ENCODE measurements at regions not wholly inside any gene's neighbourhood (a gene's known extent, or its start where the extent isn't known, plus 50 kb on each side); places are given as distances from the start of the nearest gene placed in this dataset.
"Not testable (repeated sequence)": the region's sequence is repeated elsewhere in the genome, so short reads cannot be mapped to it uniquely, and the experiment has no call there.

DNA sequence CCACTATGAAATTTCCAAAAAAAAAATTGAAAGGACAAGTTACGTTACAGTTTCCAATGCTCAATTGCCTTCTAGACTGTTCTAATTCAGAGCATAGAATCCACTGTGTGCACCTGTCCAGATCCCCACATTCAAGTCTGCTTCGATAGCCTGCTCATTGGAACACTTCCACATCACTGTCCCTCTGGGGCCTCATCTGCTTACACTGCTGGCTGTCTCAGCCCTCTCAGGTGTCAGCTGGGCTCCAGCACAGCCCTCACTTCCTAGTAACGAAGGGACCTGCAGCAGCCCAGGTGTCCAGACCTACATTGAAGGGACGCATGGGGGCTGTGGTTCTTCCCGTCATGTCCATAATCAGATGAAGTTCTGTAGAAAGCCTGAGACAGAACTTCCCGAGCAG, 94.3 kb upstream of the EMB start:
- Histone ChIP-seq H3K27me3 (ENCODE audit: insufficient read depth, low read length) (no peaks in the 10 kb centered on the region), H3K56ac (ENCODE audit: insufficient read length, low read depth, low read length) (no peak overlapping the region), H4K20me1 (ENCODE audit: control insufficient read depth, insufficient read depth, insufficient read length) (no peaks in the 10 kb centered on the region), H3K79me1 (ENCODE audit: insufficient read depth, low read depth, low read length, poor library complexity, severe bottlenecking) (no peaks in the 10 kb centered on the region), H3K23ac (ENCODE audit: insufficient read length, low read depth, low read length) (no peak overlapping the region), H3K4ac (ENCODE audit: low read depth, low read length) (no peak overlapping the region), H2AFZ (ENCODE audit: low read length) (no peak overlapping the region), H4K5ac (ENCODE audit: insufficient read length, low read depth, low read length) (no peak overlapping the region), H2BK120ac (ENCODE audit: low read depth, low read length, poor library complexity, severe bottlenecking) (no peak overlapping the region), H2BK20ac (ENCODE audit: low read depth, low read length, poor library complexity, severe bottlenecking) (no peak overlapping the region), H4K91ac (ENCODE audit: insufficient read length, low read depth, low read length) (no peak overlapping the region), H3K9ac (ENCODE audit: extremely low read depth, insufficient read length, low read length) (no peak overlapping the region), H3K14ac (ENCODE audit: insufficient read depth, low read length) (no peak overlapping the region), H2BK12ac (ENCODE audit: insufficient read length, low read depth, low read length) (no peak overlapping the region), H2BK5ac (ENCODE audit: insufficient read length, low read length) (no peak overlapping the region), H3K27ac (ENCODE audit: insufficient read length, low read depth, low read length) (no peak overlapping the region), H3K79me2 (ENCODE audit: insufficient read depth, low read length) (no peaks in the 10 kb centered on the region), H3K4me2 (ENCODE audit: insufficient read depth, insufficient read length, low read length) (no peak overlapping the region), H4K8ac (replicated peaks; ENCODE audit: insufficient read length, low read depth, low read length) (no peak overlapping the region), H2BK15ac (ENCODE audit: low read depth, low read length) (no peak overlapping the region), H3T11ph (ENCODE audit: low read length) (no peak overlapping the region), H2AK5ac (ENCODE audit: insufficient read length, low read length) (no peak overlapping the region), H3K23me2 (ENCODE audit: insufficient read length, low read depth, low read length, poor library complexity, severe bottlenecking) (no peaks in the 10 kb centered on the region), H3K9me3 (ENCODE audit: control insufficient read depth, low read depth, low read length) (no peaks in the 10 kb centered on the region), H3K4me1 (ENCODE audit: insufficient read depth, low read length) (no peaks in the 10 kb centered on the region), H3K18ac (ENCODE audit: insufficient read length, low read depth, low read length) (no peak overlapping the region)
- Mint-ChIP-seq H3K4me1 (0 out of 4 replicates have a peak, but pooled peaks cover 0 to 3% of the 10 kb centered on the region in 2 experiments), H3K4me3 (no peak overlapping the region), H3K36me3 (ENCODE audit: insufficient read depth in 1 of 3, low read depth in 3 of 3) (peaks cover 2 to 3% (median 3%) of the 10 kb centered on the region in 3 experiments; a peak in 3 of 7 replicates), H3K9me3 (peaks cover 16 to 18% of the 10 kb centered on the region in 2 experiments; a peak in 4 of 5 replicates), H3K27me3 (ENCODE audit: low read depth) (peaks cover 4% of the 10 kb centered on the region; the same call in 1 of the 2 replicates), H3K27ac (no peak overlapping the region)
- TF ChIP-seq, protein P1, sequence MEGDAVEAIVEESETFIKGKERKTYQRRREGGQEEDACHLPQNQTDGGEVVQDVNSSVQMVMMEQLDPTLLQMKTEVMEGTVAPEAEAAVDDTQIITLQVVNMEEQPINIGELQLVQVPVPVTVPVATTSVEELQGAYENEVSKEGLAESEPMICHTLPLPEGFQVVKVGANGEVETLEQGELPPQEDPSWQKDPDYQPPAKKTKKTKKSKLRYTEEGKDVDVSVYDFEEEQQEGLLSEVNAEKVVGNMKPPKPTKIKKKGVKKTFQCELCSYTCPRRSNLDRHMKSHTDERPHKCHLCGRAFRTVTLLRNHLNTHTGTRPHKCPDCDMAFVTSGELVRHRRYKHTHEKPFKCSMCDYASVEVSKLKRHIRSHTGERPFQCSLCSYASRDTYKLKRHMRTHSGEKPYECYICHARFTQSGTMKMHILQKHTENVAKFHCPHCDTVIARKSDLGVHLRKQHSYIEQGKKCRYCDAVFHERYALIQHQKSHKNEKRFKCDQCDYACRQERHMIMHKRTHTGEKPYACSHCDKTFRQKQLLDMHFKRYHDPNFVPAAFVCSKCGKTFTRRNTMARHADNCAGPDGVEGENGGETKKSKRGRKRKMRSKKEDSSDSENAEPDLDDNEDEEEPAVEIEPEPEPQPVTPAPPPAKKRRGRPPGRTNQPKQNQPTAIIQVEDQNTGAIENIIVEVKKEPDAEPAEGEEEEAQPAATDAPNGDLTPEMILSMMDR (conservative IDR thresholded peaks at IDR 0.05): no peak
- no CpG with 5 or more reads among the region's 6 CpGs for WGBS (ENCODE audit: extremely low coverage, insufficient read length, low lambda C conversion rate)
- no peak for DNase-seq

DNA sequence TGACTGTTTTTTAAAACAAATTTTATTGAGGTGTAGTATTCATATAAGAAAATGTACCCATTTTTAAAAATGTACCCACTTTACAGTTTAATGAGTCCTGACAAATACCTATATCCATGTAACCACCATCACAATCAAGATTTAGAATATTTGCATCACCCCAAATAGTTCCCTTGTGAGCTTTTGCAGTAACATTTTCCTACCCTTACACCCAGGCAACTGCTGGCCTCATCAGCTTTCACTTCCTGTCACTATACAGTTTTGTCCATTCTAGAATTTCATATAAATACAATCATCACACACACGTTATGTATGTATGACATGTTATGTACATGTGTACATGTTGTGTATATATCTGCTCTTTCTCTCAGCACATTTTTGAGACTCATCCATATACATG, 96.4 kb upstream of the EMB start:
- not testable (repeated sequence) for H2AFZ ChIP-seq (ENCODE audit: low read length); DNase-seq; H3K79me2 ChIP-seq (ENCODE audit: insufficient read depth, low read length); H3K4me2 ChIP-seq (ENCODE audit: insufficient read depth, insufficient read length, low read length); H3K14ac ChIP-seq (ENCODE audit: insufficient read depth, low read length); H3K27ac ChIP-seq (ENCODE audit: insufficient read length, low read depth, low read length); H3T11ph ChIP-seq (ENCODE audit: low read length); H4K91ac ChIP-seq (ENCODE audit: insufficient read length, low read depth, low read length); H3K27me3 Mint-ChIP-seq (ENCODE audit: low read depth); H3K9ac ChIP-seq (ENCODE audit: extremely low read depth, insufficient read length, low read length); H2BK12ac ChIP-seq (ENCODE audit: insufficient read length, low read depth, low read length); H3K18ac ChIP-seq (ENCODE audit: insufficient read length, low read depth, low read length); H2BK5ac ChIP-seq (ENCODE audit: insufficient read length, low read length); H2AK5ac ChIP-seq (ENCODE audit: insufficient read length, low read length); H4K8ac ChIP-seq (replicated peaks; ENCODE audit: insufficient read length, low read depth, low read length); H2BK20ac ChIP-seq (ENCODE audit: low read depth, low read length, poor library complexity, severe bottlenecking); H2BK15ac ChIP-seq (ENCODE audit: low read depth, low read length); H3K23ac ChIP-seq (ENCODE audit: insufficient read length, low read depth, low read length); H4K20me1 ChIP-seq (ENCODE audit: control insufficient read depth, insufficient read depth, insufficient read length); H3K79me1 ChIP-seq (ENCODE audit: insufficient read depth, low read depth, low read length, poor library complexity, severe bottlenecking); H3K9me3 ChIP-seq (ENCODE audit: control insufficient read depth, low read depth, low read length); H3K4ac ChIP-seq (ENCODE audit: low read depth, low read length); H3K27ac Mint-ChIP-seq; H3K4me3 Mint-ChIP-seq; H2BK120ac ChIP-seq (ENCODE audit: low read depth, low read length, poor library complexity, severe bottlenecking); H3K23me2 ChIP-seq (ENCODE audit: insufficient read length, low read depth, low read length, poor library complexity, severe bottlenecking); H3K27me3 ChIP-seq (ENCODE audit: insufficient read depth, low read length); H3K56ac ChIP-seq (ENCODE audit: insufficient read length, low read depth, low read length); H4K5ac ChIP-seq (ENCODE audit: insufficient read length, low read depth, low read length); H3K4me1 ChIP-seq (ENCODE audit: insufficient read depth, low read length); H3K4me1 Mint-ChIP-seq
- Mint-ChIP-seq H3K9me3 (peaks cover 29 to 30% of the 10 kb centered on the region in 2 experiments; a peak in 4 of 5 replicates), H3K36me3 (ENCODE audit: insufficient read depth in 1 of 3, low read depth in 3 of 3) (peaks cover 3 to 15% (median 6%) of the 10 kb centered on the region in 3 experiments; a peak in 6 of 7 replicates)
- WGBS (ENCODE audit: extremely low coverage, insufficient read length, low lambda C conversion rate): no CpG with 5 or more reads among the region's 1 CpG
